CD4-positive, CD25-positive, alpha-beta regulatory T cell (primary cell): ENCODE measurements at regions not wholly inside any gene's neighbourhood (a gene's known extent, or its start where the extent isn't known, plus 50 kb on each side); places are given as distances from the start of the nearest gene placed in this dataset.

ENCODE experiments used
- ATAC-seq, 2 donors: fragments of 150-1000 bp; cut with Tn5 transposase; one replicate each; pipeline ENCODE4 v1.10.0; 2021; ENCODE audit warnings: low read depth in 2 of 2, moderate number of reproducible peaks in 2 of 2, moderate library complexity in 1 of 2
- DNase-seq, 3 donors: peaks; one replicate each; pipeline versions ENCODE4 v3.0.0 to v3.0.0-alpha.2; 2012 to 2022; ENCODE audit warnings: mixed read lengths in 1 of 3
- H3K27ac ChIP-seq: one replicate; pipeline ENCODE4 v1.7.0; 2013; ENCODE audit warnings: mild to moderate bottlenecking, low read length; ENCODE audit not compliant: insufficient read depth, poor library complexity, severe bottlenecking
- H3K27me3 ChIP-seq: one replicate; pipeline ENCODE4 v1.7.0; 2013; ENCODE audit warnings: low read length; ENCODE audit not compliant: control insufficient read depth, insufficient read depth
- H3K36me3 ChIP-seq: one replicate; pipeline ENCODE4 v1.7.0; 2013; ENCODE audit warnings: mild to moderate bottlenecking, low read length, moderate library complexity; ENCODE audit not compliant: control insufficient read depth, insufficient read depth
- H3K4me1 ChIP-seq: 2 replicates; pipeline ENCODE4 v1.7.0; 2013; ENCODE audit warnings: mild to moderate bottlenecking, low read length; ENCODE audit not compliant: insufficient read depth, control insufficient read depth, poor library complexity, severe bottlenecking
- H3K4me3 ChIP-seq: one replicate; pipeline ENCODE4 v1.7.0; 2013; ENCODE audit warnings: low read depth, mild to moderate bottlenecking, low read length, moderate library complexity
- H3K9me3 ChIP-seq, 2 experiments: 1 replicate in 1 of 2; 2 replicates in 1 of 2; pipeline ENCODE4 v1.7.0; 2013; ENCODE audit warnings: low read length in 2 of 2, mild to moderate bottlenecking in 1 of 2, moderate library complexity in 1 of 2; ENCODE audit not compliant: control insufficient read depth in 2 of 2
- H3K27ac Mint-ChIP-seq, 3 donors: one replicate each; pipeline ENCODE4 v1.8.0; 2020 to 2022; ENCODE audit warnings: mild to moderate bottlenecking in 3 of 3, mixed read lengths in 3 of 3, moderate library complexity in 2 of 3
- H3K27me3 Mint-ChIP-seq: one replicate; pipeline ENCODE4 v1.8.0; 2022; ENCODE audit warnings: mild to moderate bottlenecking, mixed read lengths
- H3K36me3 Mint-ChIP-seq: one replicate; pipeline ENCODE4 v1.8.0; 2020; ENCODE audit warnings: mixed read lengths
- H3K4me1 Mint-ChIP-seq, 4 donors: one replicate each; pipeline ENCODE4 v1.8.0; 2020 to 2022; ENCODE audit warnings: mixed read lengths in 4 of 4, mild to moderate bottlenecking in 1 of 4
- H3K4me3 Mint-ChIP-seq, 4 donors: one replicate each; pipeline ENCODE4 v1.8.0; 2020 to 2022; ENCODE audit warnings: mild to moderate bottlenecking in 4 of 4, mixed read lengths in 4 of 4, moderate library complexity in 3 of 4
- H3K9me3 Mint-ChIP-seq, 7 donors: one replicate each; pipeline ENCODE4 v1.8.0; 2020 to 2022; ENCODE audit warnings: mixed read lengths in 7 of 7, mild to moderate bottlenecking in 3 of 7, moderate library complexity in 2 of 7

DNA sequence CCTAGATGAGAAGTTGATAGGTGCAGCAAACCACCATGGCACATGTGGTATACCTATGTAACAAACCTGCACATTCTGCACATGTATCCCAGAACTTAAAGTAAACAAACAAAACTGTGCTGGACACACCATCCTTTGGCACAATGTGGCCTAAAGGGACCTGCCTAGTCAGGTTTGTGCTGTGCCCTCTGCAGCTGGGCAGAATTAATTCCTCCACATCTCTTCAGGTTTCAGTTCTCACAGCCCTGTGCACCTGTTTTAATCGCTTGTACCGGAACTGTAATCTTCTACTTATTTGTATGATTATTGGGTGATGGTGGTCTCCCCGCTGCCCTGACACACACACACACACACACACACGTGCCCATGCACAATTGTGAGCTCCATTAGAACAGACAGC, 252.7 kb downstream of the ACTR3B start:
- no peaks in the 10 kb centered on the region for H3K27me3 ChIP-seq
- DNase-seq (no peak), ATAC-seq (no peak)
- Mint-ChIP-seq H3K4me1 (no peaks in the 10 kb centered on the region), H3K27ac (no peak overlapping the region), H3K27me3 (no peaks in the 10 kb centered on the region), H3K36me3 (no peaks in the 10 kb centered on the region), H3K9me3 (peaks cover 0 to 3% (median 0%) of the 10 kb centered on the region in 7 donors), H3K4me3 (no peak overlapping the region)
- H3K4me3 ChIP-seq = no peak overlapping the region
- no peak overlapping the region for H3K27ac ChIP-seq
- no peaks in the 10 kb centered on the region for H3K9me3 ChIP-seq
- no peaks in the 10 kb centered on the region for H3K4me1 ChIP-seq
- no peaks in the 10 kb centered on the region for H3K36me3 ChIP-seq

DNA sequence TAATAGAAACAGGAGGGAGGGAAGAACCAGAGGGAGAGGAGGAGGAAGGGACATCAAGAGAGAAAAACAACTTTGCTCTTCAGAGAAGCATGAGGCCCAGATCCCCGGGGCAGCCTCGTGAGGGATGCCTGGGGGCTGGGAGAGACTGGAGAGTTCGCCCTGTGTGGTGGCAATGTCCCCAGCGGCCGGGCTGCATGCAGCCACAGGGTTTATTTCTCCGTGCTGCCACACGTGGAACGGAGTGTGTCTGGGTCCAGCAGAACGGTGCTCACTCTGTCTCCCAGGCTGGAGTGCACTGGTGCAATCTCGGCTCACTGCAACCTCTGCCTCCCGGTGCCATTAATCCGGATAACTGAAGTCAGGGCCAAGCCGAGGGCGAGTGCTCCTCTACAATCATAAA, 257.7 kb downstream of the ACTR3B start:
- no peak overlapping the region for H3K27ac ChIP-seq
- H3K36me3 Mint-ChIP-seq = no peaks in the 10 kb centered on the region
- H3K27ac Mint-ChIP-seq = no peak overlapping the region
- H3K27me3 ChIP-seq = no peaks in the 10 kb centered on the region
- H3K4me3 Mint-ChIP-seq = no peak overlapping the region
- H3K9me3 Mint-ChIP-seq = peaks cover 0 to 3% (median 0%) of the 10 kb centered on the region in 7 donors
- H3K4me1 ChIP-seq = no peaks in the 10 kb centered on the region
- H3K36me3 ChIP-seq = no peaks in the 10 kb centered on the region
- no peak for ATAC-seq
- no peaks in the 10 kb centered on the region for H3K9me3 ChIP-seq
- H3K27me3 Mint-ChIP-seq = no peaks in the 10 kb centered on the region
- DNase-seq = no peak
- H3K4me3 ChIP-seq = no peak overlapping the region
- no peaks in the 10 kb centered on the region for H3K4me1 Mint-ChIP-seq

DNA sequence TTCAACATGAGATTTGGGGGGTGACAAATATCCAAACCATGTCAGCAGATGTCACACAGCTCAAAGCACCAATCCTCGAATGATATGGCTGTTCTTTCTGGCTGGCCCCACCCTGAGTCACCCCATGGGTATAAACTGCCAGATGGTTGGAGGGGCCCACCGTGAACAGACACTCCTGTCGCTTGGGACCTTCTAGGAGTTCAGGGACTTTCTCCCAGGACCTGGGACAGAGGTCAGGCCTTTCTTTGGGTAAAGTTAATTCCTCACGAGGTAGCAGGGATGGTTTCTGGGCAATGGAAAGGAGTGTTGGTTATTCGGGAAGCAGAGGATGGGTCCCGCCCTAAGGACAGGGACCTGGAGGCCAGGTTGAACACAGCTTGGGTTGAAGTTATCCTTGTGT, 262.0 kb downstream of the ACTR3B start:
- Histone ChIP-seq H3K36me3 (no peaks in the 10 kb centered on the region), H3K9me3 (no peaks in the 10 kb centered on the region), H3K27ac (no peak overlapping the region), H3K27me3 (no peaks in the 10 kb centered on the region), H3K4me3 (no peak overlapping the region), H3K4me1 (no peaks in the 10 kb centered on the region)
- Mint-ChIP-seq H3K36me3 (no peaks in the 10 kb centered on the region), H3K4me1 (no peaks in the 10 kb centered on the region), H3K27ac (peak overlapping the region in 1 of 3 donors; percentile 76), H3K4me3 (no peak overlapping the region), H3K27me3 (no peaks in the 10 kb centered on the region), H3K9me3 (peaks cover 0 to 3% (median 2%) of the 10 kb centered on the region in 7 donors)
- DNase-seq = no peak
- ATAC-seq = no peak

DNA sequence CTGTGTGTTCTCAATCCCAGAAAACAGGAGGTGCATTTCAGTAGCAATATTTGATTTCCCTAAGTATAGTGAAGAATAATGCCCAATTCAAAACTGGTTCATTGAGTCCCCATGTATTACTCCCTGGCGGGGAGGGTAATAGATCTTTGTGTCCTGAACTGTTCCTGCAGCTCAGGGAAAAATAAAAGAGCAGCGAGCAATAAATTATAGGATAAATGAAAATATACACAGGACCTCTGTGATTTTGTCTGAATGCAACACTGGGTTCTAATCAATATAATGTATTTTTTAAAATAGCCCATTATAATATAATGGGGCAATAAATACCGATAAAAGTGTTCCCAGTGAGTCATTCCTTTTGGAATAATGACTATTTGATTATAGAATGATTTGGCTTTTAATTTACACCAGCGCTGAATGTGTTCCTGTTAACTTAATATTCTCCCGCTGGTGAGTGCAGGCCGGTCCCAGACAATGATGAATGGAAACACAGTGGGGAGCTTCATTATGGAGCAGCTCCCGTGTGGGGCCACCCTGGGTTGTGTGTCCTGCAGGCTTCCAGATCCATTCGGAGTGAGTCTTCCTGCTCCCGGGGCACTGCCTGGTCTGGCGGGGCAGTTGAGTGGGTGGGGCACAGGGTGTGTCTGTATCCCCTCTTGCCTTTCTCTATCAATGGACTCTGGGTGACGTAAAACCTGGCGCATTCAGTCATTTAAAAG, 263.1 kb downstream of the ACTR3B start:
- Mint-ChIP-seq H3K9me3 (peaks cover 0 to 5% (median 2%) of the 10 kb centered on the region in 7 donors), H3K4me1 (no peaks in the 10 kb centered on the region), H3K27ac (no peak overlapping the region), H3K4me3 (no peak overlapping the region), H3K36me3 (no peaks in the 10 kb centered on the region), H3K27me3 (no peaks in the 10 kb centered on the region)
- Histone ChIP-seq H3K4me3 (no peak overlapping the region), H3K36me3 (no peaks in the 10 kb centered on the region), H3K27ac (no peak overlapping the region), H3K27me3 (no peaks in the 10 kb centered on the region), H3K4me1 (no peaks in the 10 kb centered on the region), H3K9me3 (no peaks in the 10 kb centered on the region)
- no peak for DNase-seq
- ATAC-seq = no peak

DNA sequence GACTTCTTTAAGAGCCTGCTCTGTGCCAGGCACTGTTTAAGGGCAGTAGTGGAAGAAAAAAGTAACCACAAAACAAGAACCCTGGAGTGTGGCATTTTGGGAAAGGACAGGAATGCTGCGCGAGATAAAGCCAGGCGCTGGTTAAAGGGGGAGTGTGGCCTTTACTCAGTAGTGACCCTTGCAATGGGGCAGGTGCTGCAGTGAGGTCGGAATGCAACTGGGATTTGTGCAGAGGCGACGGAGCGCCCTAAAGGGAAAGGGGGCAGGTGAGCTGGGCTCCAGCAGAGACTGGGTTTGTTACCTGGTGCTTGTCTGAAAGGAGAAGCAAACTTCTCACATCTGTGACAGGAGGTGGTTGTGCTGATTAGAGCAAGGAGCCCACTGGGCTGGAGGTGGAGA, 263.6 kb downstream of the ACTR3B start:
- H3K9me3 ChIP-seq = no peaks in the 10 kb centered on the region
- no peak for ATAC-seq
- Mint-ChIP-seq H3K4me1 (no peaks in the 10 kb centered on the region), H3K36me3 (no peaks in the 10 kb centered on the region), H3K4me3 (no peak overlapping the region), H3K27ac (no peak overlapping the region), H3K27me3 (no peaks in the 10 kb centered on the region), H3K9me3 (peaks cover 0 to 5% (median 2%) of the 10 kb centered on the region in 7 donors)
- H3K4me1 ChIP-seq = no peaks in the 10 kb centered on the region
- no peaks in the 10 kb centered on the region for H3K27me3 ChIP-seq
- H3K4me3 ChIP-seq = no peak overlapping the region
- no peak overlapping the region for H3K27ac ChIP-seq
- DNase-seq = no peak
- H3K36me3 ChIP-seq = no peaks in the 10 kb centered on the region

DNA sequence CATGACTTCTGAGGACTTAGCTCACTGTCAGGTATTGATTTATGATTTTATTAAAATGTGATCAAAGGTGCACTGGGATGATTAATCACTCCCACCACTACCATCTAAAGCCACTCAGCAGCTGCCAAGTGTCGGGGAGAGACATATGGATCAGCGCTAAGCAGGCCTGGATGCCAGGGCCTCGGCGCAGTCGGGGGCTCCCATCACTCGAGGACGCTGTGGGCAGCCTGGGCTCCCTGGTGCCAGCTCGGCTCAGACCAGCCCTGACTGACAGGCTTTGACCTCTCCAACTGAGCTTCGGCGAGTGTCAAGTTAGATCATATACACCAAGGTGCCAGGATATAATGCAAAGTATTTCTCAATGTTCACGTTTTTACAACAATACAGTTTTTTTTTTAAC, 267.7 kb downstream of the ACTR3B start:
- ATAC-seq (no peak), DNase-seq (no peak)
- H3K9me3 ChIP-seq = no peaks in the 10 kb centered on the region
- H3K27ac Mint-ChIP-seq = no peak overlapping the region
- H3K4me1 Mint-ChIP-seq = no peaks in the 10 kb centered on the region
- H3K4me3 ChIP-seq = no peak overlapping the region
- no peaks in the 10 kb centered on the region for H3K4me1 ChIP-seq
- no peaks in the 10 kb centered on the region for H3K27me3 Mint-ChIP-seq
- H3K36me3 ChIP-seq = no peaks in the 10 kb centered on the region
- no peaks in the 10 kb centered on the region for H3K27me3 ChIP-seq
- H3K4me3 Mint-ChIP-seq = no peak overlapping the region
- no peak overlapping the region for H3K27ac ChIP-seq
- no peaks in the 10 kb centered on the region for H3K36me3 Mint-ChIP-seq
- H3K9me3 Mint-ChIP-seq = peaks cover 0 to 5% (median 0%) of the 10 kb centered on the region in 7 donors

DNA sequence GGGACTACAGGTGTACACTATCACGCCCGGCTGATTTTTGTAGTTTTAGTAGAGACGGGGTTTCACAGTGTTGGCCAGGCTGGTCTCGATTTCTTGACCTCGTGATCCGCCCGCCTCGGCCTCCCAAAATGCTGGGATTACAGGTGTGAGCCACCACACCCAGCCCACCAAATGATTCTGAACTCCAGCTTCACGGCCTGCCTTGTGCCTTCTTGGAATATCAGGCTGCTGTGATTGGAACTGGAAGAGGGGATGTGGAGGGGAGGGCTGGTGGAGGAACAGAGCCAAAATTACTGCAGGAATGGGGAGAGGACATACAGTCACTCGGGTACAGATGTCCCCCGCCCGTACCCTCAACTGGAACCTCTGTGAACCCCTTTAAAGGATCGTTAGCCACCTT, 268.4 kb downstream of the ACTR3B start:
- H3K36me3 Mint-ChIP-seq = no peaks in the 10 kb centered on the region
- H3K4me3 ChIP-seq = no peak overlapping the region
- ATAC-seq (no peak), DNase-seq (no peak)
- no peak overlapping the region for H3K27ac Mint-ChIP-seq
- H3K27ac ChIP-seq = no peak overlapping the region
- H3K9me3 ChIP-seq = no peaks in the 10 kb centered on the region
- H3K9me3 Mint-ChIP-seq = peaks cover 0 to 5% (median 0%) of the 10 kb centered on the region in 7 donors
- no peaks in the 10 kb centered on the region for H3K27me3 Mint-ChIP-seq
- no peak overlapping the region for H3K4me3 Mint-ChIP-seq
- H3K27me3 ChIP-seq = no peaks in the 10 kb centered on the region
- H3K4me1 Mint-ChIP-seq = no peaks in the 10 kb centered on the region
- no peaks in the 10 kb centered on the region for H3K36me3 ChIP-seq
- no peaks in the 10 kb centered on the region for H3K4me1 ChIP-seq

DNA sequence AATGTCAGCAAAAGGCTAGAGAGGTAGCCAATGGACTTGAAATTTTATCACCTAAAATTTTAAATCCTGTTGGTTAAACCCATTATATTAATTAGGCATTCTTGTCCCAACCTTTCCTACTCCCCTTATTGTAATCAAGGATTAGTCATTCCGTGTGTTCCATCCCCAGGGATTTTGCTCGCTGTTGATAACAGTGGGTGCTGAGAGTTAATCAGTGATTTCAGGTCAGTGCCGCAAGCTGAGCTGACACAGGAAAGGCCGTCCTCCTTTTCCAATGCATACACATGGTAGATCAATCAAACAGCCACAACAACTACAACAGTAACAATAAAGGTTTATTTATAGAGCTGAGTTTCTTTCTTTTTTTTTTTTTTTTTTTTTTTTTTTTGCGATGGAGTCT, 271.4 kb downstream of the ACTR3B start:
- Mint-ChIP-seq H3K27me3 (no peaks in the 10 kb centered on the region), H3K36me3 (no peaks in the 10 kb centered on the region), H3K4me3 (no peak overlapping the region), H3K4me1 (no peaks in the 10 kb centered on the region), H3K27ac (no peak overlapping the region), H3K9me3 (peaks cover 0 to 5% (median 0%) of the 10 kb centered on the region in 7 donors)
- ATAC-seq = no peak
- H3K27me3 ChIP-seq = no peaks in the 10 kb centered on the region
- H3K4me3 ChIP-seq = no peak overlapping the region
- no peaks in the 10 kb centered on the region for H3K36me3 ChIP-seq
- no peak for DNase-seq
- H3K9me3 ChIP-seq = no peaks in the 10 kb centered on the region
- H3K4me1 ChIP-seq = no peaks in the 10 kb centered on the region
- no peak overlapping the region for H3K27ac ChIP-seq
